Ascending aorta (tissue), 2 donors: ENCODE measurements at regions not wholly inside any gene's neighbourhood (a gene's known extent, or its start where the extent isn't known, plus 50 kb on each side); places are given as distances from the start of the nearest gene placed in this dataset.

Experiments
- DNase-seq, 2 donors: peaks; one replicate each; pipeline ENCODE4 v3.0.0-alpha.2; 2019; ENCODE audit warnings: low spot score in 2 of 2
- H3K27ac ChIP-seq, 2 donors: fragments of 200-600 bp; sonication (generic); one replicate each; pipeline ENCODE4 v1.5.1; 2016 to 2017; ENCODE audit warnings: mild to moderate bottlenecking in 1 of 2
- H3K27me3 ChIP-seq: fragments of 200-600 bp; sonication (generic); one replicate; pipeline ENCODE4 v1.5.1; 2017
- H3K36me3 ChIP-seq, 2 donors: fragments of 200-600 bp; sonication (generic); one replicate each; pipeline ENCODE4 v1.5.1; 2016
- H3K4me1 ChIP-seq, 2 donors: fragments of 200-600 bp; sonication (generic); one replicate each; pipeline ENCODE4 v1.5.1; 2016 to 2017; ENCODE audit warnings: mild to moderate bottlenecking in 1 of 2
- H3K4me3 ChIP-seq, 2 donors: fragments of 200-600 bp; sonication (generic); one replicate each; pipeline ENCODE4 v1.5.1; 2016 to 2017; ENCODE audit warnings: mild to moderate bottlenecking in 1 of 2
- H3K9me3 ChIP-seq, 2 donors: fragments of 200-600 bp; sonication (generic); one replicate each; pipeline ENCODE4 v1.5.1; 2016
- intact Hi-C: fragments of 100-400 bp; cut with DNase I; formaldehyde crosslinking; loops from one replicate; pipeline ENCODE4 v1.15.1; 2023
- TF ChIP-seq, protein P1 (sequence below), 3 experiments: fragments of 200-600 bp in 2 of 3; fragments of 450-650 bp in 1 of 3; sonication (generic) in 2 of 3; IDR thresholded peaks; one replicate each; pipeline ENCODE4 v1.5.1; 2016 to 2019; ENCODE audit warnings: antibody characterized with exemption in 3 of 3, mild to moderate bottlenecking in 1 of 3, moderate library complexity in 1 of 3

DNA sequence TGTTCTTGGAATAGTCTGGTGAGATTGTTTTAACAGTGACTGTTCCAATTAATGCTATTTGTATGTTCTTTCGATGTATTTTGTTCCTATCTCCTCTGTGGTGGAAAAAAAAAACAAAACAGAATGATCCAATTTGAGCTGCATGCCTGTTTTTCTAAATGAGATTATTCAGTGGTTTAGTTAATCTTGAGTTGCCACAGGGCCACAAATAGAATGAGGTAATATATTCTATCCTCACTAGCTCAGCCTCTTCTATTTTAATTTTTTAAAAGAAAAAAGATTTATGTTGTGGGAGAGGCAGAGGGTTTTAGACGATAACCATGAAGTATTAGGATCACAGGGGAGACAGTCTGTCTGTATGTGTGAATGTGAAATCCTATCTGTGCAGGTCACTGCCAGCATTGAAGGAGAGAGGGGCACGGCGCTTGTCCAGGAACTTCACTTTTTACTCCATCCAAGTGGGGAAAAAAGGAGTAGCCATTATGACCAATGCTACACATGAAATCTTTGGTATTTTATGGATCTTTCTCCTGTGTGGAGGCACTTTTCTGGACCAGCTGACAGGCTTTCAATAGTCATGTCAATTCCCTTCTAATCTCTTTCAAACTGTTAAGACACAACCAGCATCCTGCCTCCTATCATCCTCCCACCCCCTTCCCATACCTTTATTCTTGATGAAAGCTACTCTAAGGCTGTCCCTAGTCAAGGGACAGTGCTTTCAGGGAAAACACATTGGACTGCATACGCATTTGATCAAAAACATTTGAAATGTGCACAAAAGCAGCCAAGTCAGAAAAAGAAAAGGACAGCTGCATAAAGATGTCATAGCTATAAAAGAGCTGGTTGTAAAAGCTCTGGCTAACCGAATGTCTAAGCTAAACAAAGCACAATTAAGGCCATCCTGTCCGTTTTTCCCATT, 1063.8 kb upstream of the INTU start:
- intact Hi-C loops: no loop called here
- no peak for DNase-seq

DNA sequence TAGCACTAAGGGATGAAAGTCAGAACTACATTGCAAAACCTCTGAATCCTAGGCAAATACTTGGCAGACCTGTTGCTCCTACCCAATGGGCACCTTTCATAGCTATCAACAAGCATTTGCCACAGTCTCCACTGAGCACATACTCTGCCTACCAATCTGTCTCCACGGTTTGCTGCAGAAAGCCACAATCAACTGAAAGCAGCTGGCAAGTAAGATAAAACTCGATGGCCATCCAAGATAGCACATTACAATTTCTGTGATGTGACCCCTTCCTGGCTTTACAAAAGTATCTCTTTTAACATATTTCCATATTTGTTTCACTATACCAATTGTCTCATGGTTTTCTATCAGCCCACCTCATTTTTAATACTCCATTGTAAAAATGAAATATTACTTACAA, 1060.5 kb upstream of the INTU start:
- H3K36me3 ChIP-seq: no peaks in the 10 kb centered on the region
- no peaks in the 10 kb centered on the region for H3K9me3 ChIP-seq
- intact Hi-C loops: no loop called here
- DNase-seq: no peak
- TF ChIP-seq, protein P1, sequence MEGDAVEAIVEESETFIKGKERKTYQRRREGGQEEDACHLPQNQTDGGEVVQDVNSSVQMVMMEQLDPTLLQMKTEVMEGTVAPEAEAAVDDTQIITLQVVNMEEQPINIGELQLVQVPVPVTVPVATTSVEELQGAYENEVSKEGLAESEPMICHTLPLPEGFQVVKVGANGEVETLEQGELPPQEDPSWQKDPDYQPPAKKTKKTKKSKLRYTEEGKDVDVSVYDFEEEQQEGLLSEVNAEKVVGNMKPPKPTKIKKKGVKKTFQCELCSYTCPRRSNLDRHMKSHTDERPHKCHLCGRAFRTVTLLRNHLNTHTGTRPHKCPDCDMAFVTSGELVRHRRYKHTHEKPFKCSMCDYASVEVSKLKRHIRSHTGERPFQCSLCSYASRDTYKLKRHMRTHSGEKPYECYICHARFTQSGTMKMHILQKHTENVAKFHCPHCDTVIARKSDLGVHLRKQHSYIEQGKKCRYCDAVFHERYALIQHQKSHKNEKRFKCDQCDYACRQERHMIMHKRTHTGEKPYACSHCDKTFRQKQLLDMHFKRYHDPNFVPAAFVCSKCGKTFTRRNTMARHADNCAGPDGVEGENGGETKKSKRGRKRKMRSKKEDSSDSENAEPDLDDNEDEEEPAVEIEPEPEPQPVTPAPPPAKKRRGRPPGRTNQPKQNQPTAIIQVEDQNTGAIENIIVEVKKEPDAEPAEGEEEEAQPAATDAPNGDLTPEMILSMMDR (IDR thresholded peaks at IDR 0.05): no peak
- H3K27me3 ChIP-seq: no peaks in the 10 kb centered on the region
- H3K4me1 ChIP-seq: no peaks in the 10 kb centered on the region
- no peak overlapping the region for H3K4me3 ChIP-seq
- H3K27ac ChIP-seq: no peak overlapping the region

More for the DNA sequence above, 1063.8 kb upstream of the INTU start:
- Histone ChIP-seq H3K36me3 (no peaks in the 10 kb centered on the region), H3K4me1 (no peaks in the 10 kb centered on the region), H3K27me3 (no peaks in the 10 kb centered on the region), H3K4me3 (no peak overlapping the region), H3K27ac (no peak overlapping the region), H3K9me3 (no peaks in the 10 kb centered on the region)
- TF ChIP-seq, protein P1 (IDR thresholded peaks at IDR 0.05): no peak

DNA sequence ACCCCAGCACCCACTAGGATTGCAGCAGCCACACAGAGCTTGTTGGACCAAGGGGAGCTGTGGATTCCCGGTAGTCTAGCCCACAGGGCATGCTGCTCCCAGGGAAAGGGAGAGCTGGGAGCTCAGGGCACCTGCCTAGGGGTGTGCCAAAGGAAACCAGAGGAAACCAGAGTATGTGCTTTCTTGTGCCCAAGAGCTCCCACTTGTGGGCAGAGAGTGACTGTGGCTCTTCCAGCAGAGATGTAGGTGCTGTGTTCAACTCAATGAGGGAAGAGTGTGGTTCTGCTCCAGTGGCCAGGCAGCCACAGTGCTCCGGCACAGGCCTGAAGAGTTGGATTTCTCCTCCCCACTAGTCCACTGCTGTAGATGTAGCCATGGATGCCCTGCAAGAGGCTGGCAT, 1050.0 kb upstream of the INTU start:
- intact Hi-C loops: no loop called here
- Histone ChIP-seq H3K27ac (no peak overlapping the region), H3K4me1 (no peaks in the 10 kb centered on the region), H3K36me3 (no peaks in the 10 kb centered on the region), H3K9me3 (peaks cover 0 to 19% of the 10 kb centered on the region in 2 donors), H3K4me3 (no peak overlapping the region), H3K27me3 (no peaks in the 10 kb centered on the region)
- DNase-seq: no peak
- TF ChIP-seq, protein P1 (IDR thresholded peaks at IDR 0.05): no peak

DNA sequence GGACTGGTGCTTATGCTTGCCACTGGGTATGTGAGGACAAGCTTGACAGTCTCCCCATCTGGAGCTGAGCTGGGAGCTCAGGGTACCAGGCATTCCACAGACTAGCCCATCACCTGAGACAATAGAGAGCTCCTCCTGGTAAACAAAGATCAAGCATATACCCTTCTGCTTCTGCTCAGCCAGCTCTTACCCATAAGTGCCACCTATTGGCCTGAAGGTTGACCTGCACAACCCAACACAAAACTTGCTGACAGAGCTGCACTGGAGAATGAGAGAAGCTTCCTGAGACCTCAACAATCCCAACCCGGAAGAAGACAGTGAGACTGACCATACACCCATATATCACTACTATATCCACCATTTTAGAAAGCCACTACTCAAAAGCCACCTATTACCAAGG, 1049.2 kb upstream of the INTU start:
- intact Hi-C loops: no loop called here
- Histone ChIP-seq H3K27ac (no peak overlapping the region), H3K4me1 (no peaks in the 10 kb centered on the region), H3K27me3 (no peaks in the 10 kb centered on the region), H3K9me3 (peaks cover 0 to 21% of the 10 kb centered on the region in 2 donors), H3K4me3 (no peak overlapping the region), H3K36me3 (no peaks in the 10 kb centered on the region)
- TF ChIP-seq, protein P1 (IDR thresholded peaks at IDR 0.05): no peak
- DNase-seq: no peak

DNA sequence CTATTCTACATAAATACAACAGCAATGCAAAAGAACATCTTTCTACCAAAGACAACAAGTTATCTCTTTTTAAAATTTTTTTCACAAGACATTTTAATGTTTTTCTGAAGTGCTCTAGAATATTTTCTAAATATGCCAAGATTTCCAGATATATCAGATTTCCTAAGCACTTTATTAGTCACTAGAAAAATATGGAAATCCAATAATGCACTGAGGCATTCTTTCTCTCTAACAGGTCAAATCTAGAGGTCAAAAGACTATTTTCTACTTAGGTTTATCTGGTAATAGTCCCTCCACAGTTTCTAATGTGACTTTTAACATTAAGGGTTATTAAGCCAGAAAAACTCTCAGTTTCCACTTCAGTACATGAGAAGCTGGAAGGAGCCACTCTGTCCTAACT, 1041.2 kb upstream of the INTU start:
- TF ChIP-seq, protein P1 (IDR thresholded peaks at IDR 0.05): no peak
- intact Hi-C loops: no loop called here

More for the DNA sequence above, 1041.2 kb upstream of the INTU start:
- no peaks in the 10 kb centered on the region for H3K36me3 ChIP-seq
- no peaks in the 10 kb centered on the region for H3K4me1 ChIP-seq
- H3K27me3 ChIP-seq: no peaks in the 10 kb centered on the region
- H3K4me3 ChIP-seq: no peak overlapping the region
- no peak overlapping the region for H3K27ac ChIP-seq
- peaks cover 0 to 13% of the 10 kb centered on the region in 2 donors for H3K9me3 ChIP-seq
- DNase-seq: no peak
